Lung (tissue), 11 donors: ENCODE measurements at regions not wholly inside any gene's neighbourhood (a gene's known extent, or its start where the extent isn't known, plus 50 kb on each side); places are given as distances from the start of the nearest gene placed in this dataset.
A peak's percentile ranks its signal among the peaks of the same experiment; 100 is the strongest.

ENCODE experiments used
- ATAC-seq: fragments of 200-7000 bp; cut with Tn5 transposase; one replicate; pipeline ENCODE4 v1.9.1; 2020; ENCODE audit warnings: moderate number of reproducible peaks; ENCODE audit not compliant: insufficient read depth, low FRiP score
- DNase-seq, 3 donors: peaks; one replicate each; pipeline ENCODE4 v3.0.0-alpha.2; 2013 to 2017
- H3K27ac ChIP-seq, 2 donors: one replicate each; pipeline ENCODE4 v1.5.1; 2013; ENCODE audit warnings: mild to moderate bottlenecking in 2 of 2, moderate library complexity in 2 of 2, control low read depth in 1 of 2, inconsistent platforms in 1 of 2, low read depth in 1 of 2, low read length in 1 of 2
- H3K27me3 ChIP-seq, 3 donors: one replicate each; pipeline ENCODE4 v1.5.1; 2013; ENCODE audit warnings: low read length in 2 of 3; ENCODE audit not compliant: control insufficient read depth in 3 of 3, insufficient read depth in 3 of 3
- H3K36me3 ChIP-seq, 4 donors: one replicate each; pipeline ENCODE4 v1.5.1; 2013; ENCODE audit warnings: low read length in 4 of 4, mild to moderate bottlenecking in 1 of 4, moderate library complexity in 1 of 4; ENCODE audit not compliant: control insufficient read depth in 4 of 4, insufficient read depth in 4 of 4
- H3K4me1 ChIP-seq, 5 donors: one replicate each; pipeline ENCODE4 v1.5.1; 2013; ENCODE audit warnings: low read length in 5 of 5, mild to moderate bottlenecking in 2 of 5, moderate library complexity in 1 of 5; ENCODE audit not compliant: control insufficient read depth in 5 of 5, insufficient read depth in 5 of 5
- H3K4me3 ChIP-seq: one replicate; pipeline ENCODE4 v1.5.1; 2013; ENCODE audit warnings: mild to moderate bottlenecking, control low read depth, moderate library complexity
- H3K9ac ChIP-seq, 2 donors: one replicate each; pipeline ENCODE4 v1.5.1; 2013; ENCODE audit warnings: low read length in 2 of 2, control low read depth in 1 of 2; ENCODE audit not compliant: insufficient read depth in 1 of 2
- H3K9me3 ChIP-seq, 4 donors: one replicate each; pipeline ENCODE4 v1.5.1; 2013; ENCODE audit warnings: low read length in 3 of 4, mild to moderate bottlenecking in 1 of 4, moderate library complexity in 1 of 4; ENCODE audit not compliant: control insufficient read depth in 4 of 4, insufficient read depth in 3 of 4
- CTCF ChIP-seq: IDR thresholded peaks from 2 replicates; pipeline ENCODE4 v1.5.1; 2012; ENCODE audit warnings: mild to moderate bottlenecking; ENCODE audit errors: control extremely low read depth, extremely low read depth
- WGBS, 2 donors: extraction: QIAGEN DNeasy Blood & Tissue Kit; methylation state at CpG; one replicate each; pipeline ENCODE4 v1.1.7; 2013; 5-methylcytosine and 5-hydroxymethylcytosine counted together
- donor health status: control.
- donor health status: control.
- donor health status: Bipolar disorder and iron deficiency.
- donor health status: healthy.
- donor health status: DM: yes; HTN: yes; CAD: no.

DNA sequence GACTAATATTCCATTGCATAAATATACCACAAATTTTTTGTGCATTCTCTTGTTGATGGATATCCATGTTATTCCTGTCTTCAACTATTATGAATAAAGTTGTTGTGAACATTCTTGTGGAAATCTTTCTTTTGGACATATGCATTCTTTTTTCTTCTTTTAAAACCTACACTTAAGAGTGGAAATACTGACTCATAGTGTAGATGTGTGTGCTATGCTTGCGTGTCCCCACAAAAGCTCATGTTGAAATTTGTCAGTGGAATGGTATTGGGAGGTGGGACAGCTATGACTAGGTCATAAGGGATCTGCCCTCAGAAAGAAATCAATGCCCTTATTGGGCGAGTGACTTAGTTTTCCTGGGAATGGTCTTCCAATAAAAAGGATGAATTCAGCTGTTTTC lies 203.6 kb upstream of the PRSS58 start:
- Histone ChIP-seq H3K27me3 (no peaks in the 10 kb centered on the region), H3K27ac (no peak overlapping the region), H3K36me3 (no peaks in the 10 kb centered on the region), H3K4me3 (no peak overlapping the region), H3K4me1 (no peaks in the 10 kb centered on the region), H3K9ac (no peak overlapping the region), H3K9me3 (no peaks in the 10 kb centered on the region)
- 86 to 87% methylated on average over 2 of the region's 2 CpGs for WGBS, 2 donors
- TF ChIP-seq CTCF, result no peak
- ATAC-seq (no peak), DNase-seq (no peak)

DNA sequence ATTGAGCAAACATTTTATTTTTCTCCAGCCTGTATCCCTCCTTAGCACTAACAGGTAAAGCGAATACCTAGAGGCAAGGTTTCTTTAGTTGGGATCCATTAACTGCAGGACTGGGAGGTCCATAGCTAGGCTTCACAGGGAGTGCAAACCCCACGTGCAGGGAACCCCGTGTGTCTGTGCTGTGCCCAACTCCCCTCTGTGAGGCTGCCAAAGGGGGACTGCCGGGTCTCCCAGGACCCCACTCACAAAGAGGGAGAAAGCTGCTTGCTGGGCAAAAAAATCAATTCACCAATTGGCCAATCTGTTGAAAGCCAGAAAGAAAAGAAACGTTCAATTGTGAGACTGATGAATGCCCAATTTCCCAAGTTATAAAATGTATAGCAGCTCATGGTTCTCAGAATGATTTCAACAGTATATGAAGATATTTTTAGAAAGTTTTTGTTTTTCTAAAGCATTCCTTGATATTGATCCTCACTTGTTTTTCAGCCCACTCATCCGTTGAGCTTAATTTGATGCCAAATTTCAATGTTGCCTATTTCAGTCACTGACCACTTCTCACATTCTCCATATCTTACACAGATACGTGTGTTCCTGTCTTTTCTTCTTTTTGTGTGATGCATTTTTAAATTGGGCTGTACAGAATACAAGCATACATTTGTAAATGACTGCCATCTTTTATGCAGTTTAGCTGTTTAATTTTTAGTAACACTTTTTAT lies 202.7 kb upstream of the PRSS58 start:
- Histone ChIP-seq H3K4me3 (no peak overlapping the region), H3K27ac (no peak overlapping the region), H3K9me3 (no peaks in the 10 kb centered on the region), H3K9ac (no peak overlapping the region), H3K27me3 (no peaks in the 10 kb centered on the region), H3K36me3 (no peaks in the 10 kb centered on the region), H3K4me1 (no peaks in the 10 kb centered on the region)
- no peak for TF ChIP-seq CTCF
- ATAC-seq, result no peak
- no peak for DNase-seq
- WGBS, 2 donors, result 65 to 69% methylated on average over 6 to 7 of the region's 7 CpGs

DNA sequence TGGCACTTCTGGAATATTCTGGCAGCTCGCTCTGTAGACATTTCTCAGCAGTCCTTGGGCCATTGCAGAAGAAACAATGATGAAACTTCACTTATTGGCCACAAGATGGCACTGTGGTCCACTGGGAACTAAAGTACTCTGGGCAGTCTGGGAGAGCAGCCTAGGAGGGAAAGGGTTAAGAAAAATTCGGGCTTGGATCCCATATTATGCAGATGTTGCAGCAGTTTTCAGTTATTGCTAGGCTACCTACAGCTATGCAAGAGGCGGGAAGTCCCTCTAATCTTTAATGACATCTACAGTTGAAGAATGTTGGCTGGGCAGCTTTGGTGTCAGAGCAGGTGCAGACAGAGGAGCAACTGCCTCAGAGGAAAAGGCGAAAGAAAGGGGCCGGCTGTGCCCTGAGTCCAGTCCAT lies 201.7 kb upstream of the PRSS58 start:
- DNase-seq (peak; percentile 30 to 68 (median 64)), ATAC-seq (peak; percentile 55)
- no peak overlapping the region for H3K9ac ChIP-seq
- H3K36me3 ChIP-seq, result no peaks in the 10 kb centered on the region
- H3K27me3 ChIP-seq, result no peaks in the 10 kb centered on the region
- WGBS, 2 donors, result 1 to 8% methylated on average over 5 of the region's 5 CpGs
- peak; percentile 45 for TF ChIP-seq CTCF
- H3K4me3 ChIP-seq, result no peak overlapping the region
- no peak overlapping the region for H3K27ac ChIP-seq
- H3K4me1 ChIP-seq, result no peaks in the 10 kb centered on the region
- no peaks in the 10 kb centered on the region for H3K9me3 ChIP-seq
